Breast epithelium (tissue), 3 donors: ENCODE measurements at regions not wholly inside any gene's neighbourhood (a gene's known extent, or its start where the extent isn't known, plus 50 kb on each side); places are given as distances from the start of the nearest gene placed in this dataset.

Experiments used
- CTCF ChIP-seq, 3 donors: fragments of 450-650 bp; IDR thresholded peaks; one replicate each; pipeline ENCODE4 v1.5.1; 2016 to 2017; ENCODE audit warnings: antibody characterized with exemption in 3 of 3, mild to moderate bottlenecking in 3 of 3, moderate library complexity in 3 of 3
- POLR2AphosphoS5 ChIP-seq, 3 donors: sonication (generic); formaldehyde crosslinking; IDR thresholded peaks; one replicate each; pipeline ENCODE4 v1.6.1; 2017; ENCODE audit warnings: antibody characterized with exemption in 3 of 3

GRCh38 chr1:147080671-147081394 lies 91.4 kb downstream of the PRKAB2 start:
- TF ChIP-seq POLR2AphosphoS5 (IDR thresholded peaks at IDR 0.05) (no peak), CTCF (IDR thresholded peaks at IDR 0.05) (no peak)
